H1 (cell line): ENCODE measurements at regions not wholly inside any gene's neighbourhood (a gene's known extent, or its start where the extent isn't known, plus 50 kb on each side); places are given as distances from the start of the nearest gene placed in this dataset.

Source experiments
- CTCF ChIA-PET: fragments of 300-600 bp; sonication (Branson Sonifier 250); formaldehyde crosslinking; loops from one replicate; lab custom pipeline; 2021; ENCODE audit not compliant: partially characterized antibody; lab: Charles Lee
- POLR2A ChIA-PET: fragments of 300-600 bp; sonication (Branson Sonifier 250); formaldehyde crosslinking; loops from one replicate; lab custom pipeline; 2021; ENCODE audit warnings: inconsistent platforms; ENCODE audit not compliant: partially characterized antibody; lab: Charles Lee
- DNase-seq, 2 experiments: peaks; one replicate each; pipeline versions ENCODE4 v3.0.0 to v3.0.0-alpha.2; 2010 to 2022; ENCODE audit warnings: low spot score in 2 of 2, low read depth in 1 of 2, mixed read lengths in 1 of 2
- FAIRE-seq: peaks from 2 replicates; lab custom pipeline; 2011; peaks lifted over from hg19 to GRCh38; lab: Jason Lieb, UNC
- H2AFZ ChIP-seq: 2 replicates; pipeline ENCODE4 v1.8.1; 2012; ENCODE audit warnings: low read length, inconsistent platforms
- H2AK5ac ChIP-seq: 2 replicates; pipeline ENCODE4 v1.6.1; 2013; ENCODE audit warnings: low read depth, low read length
- H2BK120ac ChIP-seq: replicated peaks from 2 replicates; pipeline ENCODE3; 2013; ENCODE audit warnings: low read depth, low read length, inconsistent platforms
- H2BK12ac ChIP-seq: 2 replicates; pipeline ENCODE4 v1.6.1; 2013; ENCODE audit warnings: low read depth, low read length
- H2BK15ac ChIP-seq: 2 replicates; pipeline ENCODE4 v1.6.1; 2013; ENCODE audit warnings: low read length
- H2BK20ac ChIP-seq: 2 replicates; pipeline ENCODE4 v1.6.1; 2013; ENCODE audit warnings: low read length
- H2BK5ac ChIP-seq: 2 replicates; pipeline ENCODE4 v1.6.1; 2013; ENCODE audit warnings: low read depth, low read length
- H3K14ac ChIP-seq: 2 replicates; pipeline ENCODE4 v1.6.1; 2013; ENCODE audit warnings: inconsistent platforms; ENCODE audit not compliant: insufficient read length
- H3K18ac ChIP-seq: 2 replicates; pipeline ENCODE4 v1.6.1; 2013; ENCODE audit warnings: low read length; ENCODE audit errors: extremely low read depth
- H3K23ac ChIP-seq: 2 replicates; pipeline ENCODE4 v1.6.1; 2013; ENCODE audit warnings: inconsistent platforms; ENCODE audit not compliant: insufficient read length
- H3K23me2 ChIP-seq: 2 replicates; pipeline ENCODE4 v1.6.1; 2013; ENCODE audit warnings: low read depth, low read length
- H3K27ac ChIP-seq: 2 replicates; pipeline ENCODE4 v1.6.1; 2011; ENCODE audit warnings: low read depth, low read length, inconsistent platforms
- H3K27me3 ChIP-seq, 4 experiments: replicated peaks in 1 of 4; 1 replicate in 1 of 4; 2 replicates in 3 of 4; pipeline versions ENCODE4 v1.6.1 to v1.8.1; 2011 to 2013; ENCODE audit warnings: low read length in 3 of 4, mild to moderate bottlenecking in 3 of 4, inconsistent platforms in 2 of 4, mixed read lengths in 2 of 4, moderate library complexity in 1 of 4; ENCODE audit not compliant: control insufficient read depth in 3 of 4, insufficient read depth in 3 of 4; ENCODE audit errors: extremely low read depth in 1 of 4
- H3K36me3 ChIP-seq, 4 experiments: 2 replicates each; pipeline versions ENCODE4 v1.6.1 to v1.8.1; 2011 to 2013; ENCODE audit warnings: mild to moderate bottlenecking in 4 of 4, low read length in 3 of 4, moderate library complexity in 2 of 4, control low read depth in 1 of 4, inconsistent platforms in 1 of 4; ENCODE audit not compliant: insufficient read depth in 4 of 4, control insufficient read depth in 2 of 4
- H3K4ac ChIP-seq: replicated peaks from 2 replicates; pipeline ENCODE3; 2013; ENCODE audit warnings: low read length, low read depth, mixed read lengths, inconsistent platforms; ENCODE audit not compliant: insufficient read length
- H3K4me1 ChIP-seq, 4 experiments: replicated peaks in 1 of 4; 1 replicate in 1 of 4; 2 replicates in 3 of 4; pipeline versions ENCODE4 v1.6.1 to v1.8.1; 2011 to 2013; ENCODE audit warnings: low read length in 3 of 4, inconsistent platforms in 2 of 4, mixed read lengths in 1 of 4; ENCODE audit not compliant: insufficient read depth in 4 of 4, control insufficient read depth in 3 of 4
- H3K4me2 ChIP-seq, 2 experiments: 2 replicates each; pipeline versions ENCODE4 v1.6.1 to v1.8.1; 2011 to 2013; ENCODE audit warnings: low read depth in 2 of 2, low read length in 2 of 2, control low read depth in 1 of 2, inconsistent platforms in 1 of 2, mild to moderate bottlenecking in 1 of 2; ENCODE audit not compliant: insufficient read depth in 1 of 2
- H3K4me3 ChIP-seq, 4 experiments: fragments of 200-600, 300-600 bp in 1 of 4; sonication (generic), shearing (Covaris generic), sonication (Bioruptor Twin) in 1 of 4; 2 replicates each; pipeline versions ENCODE4 v1.5.1 to v1.8.1; 2011 to 2016; ENCODE audit warnings: low read length in 4 of 4, low read depth in 3 of 4, control low read depth in 2 of 4, inconsistent platforms in 2 of 4, mild to moderate bottlenecking in 2 of 4, mixed read lengths in 1 of 4, moderate library complexity in 1 of 4; ENCODE audit not compliant: insufficient read depth in 2 of 4; ENCODE audit errors: extremely low read depth in 1 of 4
- H3K56ac ChIP-seq: replicated peaks from 2 replicates; pipeline ENCODE3; 2013; ENCODE audit warnings: low read depth, mild to moderate bottlenecking, mixed read lengths, low read length, inconsistent platforms; ENCODE audit not compliant: insufficient read length
- H3K79me1 ChIP-seq: 2 replicates; pipeline ENCODE4 v1.6.1; 2013; ENCODE audit warnings: low read depth, low read length, control low read depth
- H3K79me2 ChIP-seq, 2 experiments: 2 replicates each; pipeline versions ENCODE4 v1.6.1 to v1.8.1; 2012 to 2013; ENCODE audit warnings: low read length in 2 of 2, mild to moderate bottlenecking in 2 of 2, inconsistent platforms in 1 of 2; ENCODE audit not compliant: insufficient read depth in 2 of 2, control insufficient read depth in 1 of 2
- H3K9ac ChIP-seq, 4 experiments: replicated peaks in 1 of 4; 1 replicate in 1 of 4; 2 replicates in 3 of 4; pipeline versions ENCODE4 v1.6.1 to v1.8.1; 2011 to 2013; ENCODE audit warnings: low read depth in 3 of 4, low read length in 3 of 4, control low read depth in 2 of 4, mild to moderate bottlenecking in 2 of 4, moderate library complexity in 2 of 4, inconsistent platforms in 1 of 4; ENCODE audit errors: extremely low read depth in 1 of 4
- H3K9me3 ChIP-seq, 2 experiments: 2 replicates each; pipeline versions ENCODE4 v1.6.1 to v1.8.1; 2012 to 2013; ENCODE audit warnings: mild to moderate bottlenecking in 2 of 2, moderate library complexity in 2 of 2, control low read depth in 1 of 2, inconsistent platforms in 1 of 2, low read depth in 1 of 2, low read length in 1 of 2, mixed read lengths in 1 of 2; ENCODE audit not compliant: insufficient read depth in 2 of 2
- H4K20me1 ChIP-seq, 2 experiments: replicated peaks in 1 of 2; 2 replicates each; pipeline versions ENCODE3 to v1.8.1; 2011 to 2013; ENCODE audit warnings: inconsistent platforms in 2 of 2, low read length in 2 of 2, mild to moderate bottlenecking in 1 of 2; ENCODE audit not compliant: insufficient read depth in 2 of 2, control insufficient read depth in 1 of 2
- H4K5ac ChIP-seq: 2 replicates; pipeline ENCODE4 v1.6.1; 2013; ENCODE audit warnings: low read length, low read depth, mixed read lengths, inconsistent platforms; ENCODE audit not compliant: insufficient read length
- H4K8ac ChIP-seq: 2 replicates; pipeline ENCODE4 v1.8.0; 2013; ENCODE audit warnings: mild to moderate bottlenecking, moderate library complexity, low read length, inconsistent platforms; ENCODE audit not compliant: insufficient read depth; ENCODE audit errors: extremely low read depth
- H4K91ac ChIP-seq: replicated peaks from 2 replicates; pipeline ENCODE3; 2013; ENCODE audit warnings: low read length, mixed read lengths, inconsistent platforms; ENCODE audit not compliant: insufficient read length
- ATF3 ChIP-seq: IDR thresholded peaks from 2 replicates; pipeline ENCODE4 v1.6.1; 2011; ENCODE audit warnings: low read depth, mild to moderate bottlenecking, low read length; ENCODE audit not compliant: insufficient read depth
- BCL11A ChIP-seq, 2 experiments: IDR thresholded peaks; one replicate each; pipeline ENCODE4 v1.6.1; 2011; ENCODE audit warnings: low read depth in 2 of 2, low read length in 2 of 2, mild to moderate bottlenecking in 2 of 2
- CREB1 ChIP-seq: IDR thresholded peaks from 2 replicates; pipeline ENCODE4 v1.6.1; 2012; ENCODE audit warnings: inconsistent platforms
- TBP ChIP-seq: IDR thresholded peaks from 2 replicates; pipeline ENCODE4 v1.6.1; 2011; ENCODE audit warnings: low read depth, low read length, improper control_type of control experiment
- WGBS, 2 experiments: shearing (Covaris generic) in 1 of 2; methylation state at CpG; one replicate each; pipeline versions ENCODE4 v1.1.6 to v1.1.7; 2013 to 2015; ENCODE audit warnings: low lambda C conversion rate in 2 of 2, mixed read lengths in 2 of 2, inconsistent platforms in 1 of 2, low coverage in 1 of 2, missing lambda C conversion rate in 1 of 2; ENCODE audit not compliant: insufficient replicate concordance in 2 of 2, insufficient coverage in 1 of 2, insufficient read length in 1 of 2; ENCODE audit errors: extremely low coverage in 1 of 2, missing lambda C conversion rate in 1 of 2; 5-methylcytosine and 5-hydroxymethylcytosine counted together

GRCh38 chr10:15428681-15429080, 57.6 kb upstream of the FAM171A1 start:
- Histone ChIP-seq H2AFZ (no peak overlapping the region), H3K9me3 (no peaks in the 10 kb centered on the region), H3K23me2 (no peaks in the 10 kb centered on the region), H3K36me3 (no peaks in the 10 kb centered on the region), H3K14ac (no peak overlapping the region), H3K27ac (no peak overlapping the region), H3K18ac (no peak overlapping the region), H3K27me3 (no peaks in the 10 kb centered on the region), H2BK15ac (no peak overlapping the region), H3K4me3 (no peak overlapping the region), H3K9ac (no peak overlapping the region), H2BK5ac (no peak overlapping the region), H2BK120ac (no peak overlapping the region), H3K23ac (no peak overlapping the region), H3K4me1 (no peaks in the 10 kb centered on the region), H3K79me2 (no peaks in the 10 kb centered on the region), H4K5ac (no peak overlapping the region), H2BK20ac (no peak overlapping the region), H2AK5ac (no peak overlapping the region), H4K20me1 (no peaks in the 10 kb centered on the region), H4K8ac (no peak overlapping the region), H3K79me1 (no peaks in the 10 kb centered on the region), H4K91ac (no peak overlapping the region)
- DNase-seq (no peak), FAIRE-seq (no peak)
- 86% methylated on average over 2 of the region's 2 CpGs; no CpG with 5 or more reads in 1 of the 2 experiments for WGBS, 2 experiments
- TF ChIP-seq TBP = no peak
- TF ChIP-seq CREB1 = no peak
- no peak for TF ChIP-seq BCL11A (IDR thresholded peaks at IDR 0.05; ENCODE audit: low read depth in 2 of 2, low read length in 2 of 2)
- no peak for TF ChIP-seq ATF3
- TF ChIP-seq, all 59 proteins: peak for 0
- no peak overlapping the region for H2BK12ac ChIP-seq
- no peak overlapping the region for H3K4me2 ChIP-seq
- H3K56ac ChIP-seq = no peak overlapping the region
- no peak overlapping the region for H3K4ac ChIP-seq
- CTCF ChIA-PET = interaction anchor here (0.7 to 5.1 kb wide), 18 partner anchors 9 to 400 kb away, joined by 3 to 37 read pairs (median 4); partner anchors contain the start of gene ITGA8
- POLR2A ChIA-PET = interaction anchor here (0.6 kb wide), 1 partner anchor 296 kb away, joined by 3 read pairs; no protein-coding TSS in a partner anchor
